GM18520 (cell line): ENCODE measurements at regions not wholly inside any gene's neighbourhood (a gene's known extent, or its start where the extent isn't known, plus 50 kb on each side); places are given as distances from the start of the nearest gene placed in this dataset.

Experiments used
- ATAC-seq: cut with Tn5 transposase; IDR thresholded peaks from one replicate; pipeline ENCODE4 v1.9.1; 2021; ENCODE audit not compliant: unreplicated experiment

GRCh38 chr18:71028285-71028762 is 739.5 kb downstream of the SOCS6 start:
- ATAC-seq, result no peak

- ATAC-seq, result no peak
Observed at GRCh38 chr18:71027531-71027930, 738.7 kb downstream of the SOCS6 start.

GRCh38 chr18:71025505-71026225 is 736.8 kb downstream of the SOCS6 start:
- no peak for ATAC-seq

- ATAC-seq, result no peak
Observed at GRCh38 chr18:71022389-71022788, 733.5 kb downstream of the SOCS6 start.

- ATAC-seq, result no peak
Observed at GRCh38 chr18:71021030-71021362, 732.2 kb downstream of the SOCS6 start.

- no peak for ATAC-seq
Observed at GRCh38 chr18:71020342-71021029, 731.6 kb downstream of the SOCS6 start.

GRCh38 chr18:71018816-71019215 is 730.0 kb downstream of the SOCS6 start:
- ATAC-seq, result no peak

- no peak for ATAC-seq
Observed at GRCh38 chr18:71012789-71013188, 723.9 kb downstream of the SOCS6 start.

- ATAC-seq, result peak; percentile 85
Observed at GRCh38 chr18:71011389-71011788, 722.5 kb downstream of the SOCS6 start.

GRCh38 chr18:71008257-71008656 is 719.4 kb downstream of the SOCS6 start:
- ATAC-seq, result no peak

GRCh38 chr18:71001597-71001996 is 712.8 kb downstream of the SOCS6 start:
- ATAC-seq, result no peak

GRCh38 chr18:70998490-70998889 is 709.6 kb downstream of the SOCS6 start:
- ATAC-seq, result no peak

GRCh38 chr18:70994116-70994515 is 705.3 kb downstream of the SOCS6 start:
- ATAC-seq, result no peak

- no peak for ATAC-seq
Observed at GRCh38 chr18:70991577-70991976, 702.7 kb downstream of the SOCS6 start.

GRCh38 chr18:70985948-70986347 is 697.1 kb downstream of the SOCS6 start:
- no peak for ATAC-seq

GRCh38 chr18:70982292-70982691 is 693.4 kb downstream of the SOCS6 start:
- ATAC-seq, result no peak

- ATAC-seq, result no peak
Observed at GRCh38 chr18:70981400-70982140, 692.7 kb downstream of the SOCS6 start.

- no peak for ATAC-seq
Observed at GRCh38 chr18:70973626-70974025, 684.8 kb downstream of the SOCS6 start.

- no peak for ATAC-seq
Observed at GRCh38 chr18:70966419-70966818, 677.6 kb downstream of the SOCS6 start.

- no peak for ATAC-seq
Observed at GRCh38 chr18:70961939-70962338, 673.1 kb downstream of the SOCS6 start.

- ATAC-seq, result no peak
Observed at GRCh38 chr18:70956554-70956953, 667.7 kb downstream of the SOCS6 start.

GRCh38 chr18:70936160-70936559 is 647.3 kb downstream of the SOCS6 start:
- ATAC-seq, result no peak
